ENCODE measurements at regions not wholly inside any gene's neighbourhood (a gene's known extent, or its start where the extent isn't known, plus 50 kb on each side); places are given as distances from the start of the nearest gene placed in this dataset.

DNA sequence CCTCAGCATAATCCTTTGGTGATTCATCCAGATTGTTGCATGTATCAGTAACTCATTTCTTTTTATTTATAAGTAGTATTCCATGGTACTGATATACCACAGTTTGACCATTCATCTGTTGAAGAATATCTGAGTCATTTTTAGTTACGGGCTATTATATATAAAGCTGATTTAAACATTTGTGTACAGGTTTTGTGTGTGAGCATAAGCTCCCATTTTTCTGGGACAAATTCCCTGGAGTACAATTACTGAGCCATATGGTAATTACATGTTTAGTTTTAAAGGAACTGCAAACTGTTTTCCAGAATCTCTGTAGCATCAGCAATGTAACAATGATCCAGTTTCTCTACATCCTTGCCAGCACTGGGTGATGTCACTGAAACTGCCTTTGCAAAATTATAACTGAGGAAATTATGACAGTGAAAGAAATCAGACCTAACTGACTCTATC is 236.2 kb upstream of the KRR1 start:
- Histone ChIP-seq H3K4me2 (ENCODE audit: low read length) (peak overlapping the region; percentile 49), H3K9me2 (replicated peaks; ENCODE audit: low read length) (no peaks in the 10 kb centered on the region), H3K4me3 (ENCODE audit: low read length) (no peak overlapping the region), H3K4me1 (ENCODE audit: insufficient read depth, low read length) (peaks cover 6% of the 10 kb centered on the region), H3K36me3 (ENCODE audit: low read depth, low read length) (no peaks in the 10 kb centered on the region), H3K27ac (ENCODE audit: low read length) (peak overlapping the region; percentile 48), H3F3A (ENCODE audit: low read length, unreplicated experiment) (no peaks in the 10 kb centered on the region), H4K20me1 (ENCODE audit: low read length) (no peaks in the 10 kb centered on the region), H3K27me3 (ENCODE audit: low read length) (no peaks in the 10 kb centered on the region), H3K9me3 (ENCODE audit: low read length) (no peaks in the 10 kb centered on the region), H3K79me2 (ENCODE audit: low read length) (no peaks in the 10 kb centered on the region), H2AFZ (ENCODE audit: low read length) (peak overlapping the region; percentile 7; the same call in 1 of the 2 replicates), H3K9ac (ENCODE audit: low read length) (no peak overlapping the region)
- POLR2A ChIA-PET (ENCODE audit: unreplicated experiment): no interaction called here
- no TSS peak for BruUV-seq (replicated peaks)
- CTCF ChIA-PET: interaction anchor here (0.5 kb wide), 1 partner anchor 70 kb away, joined by 3 read pairs; no protein-coding TSS in a partner anchor
- intact Hi-C loops (cut with micrococcal nuclease): no loop called here
- TF ChIP-seq, protein P1, sequence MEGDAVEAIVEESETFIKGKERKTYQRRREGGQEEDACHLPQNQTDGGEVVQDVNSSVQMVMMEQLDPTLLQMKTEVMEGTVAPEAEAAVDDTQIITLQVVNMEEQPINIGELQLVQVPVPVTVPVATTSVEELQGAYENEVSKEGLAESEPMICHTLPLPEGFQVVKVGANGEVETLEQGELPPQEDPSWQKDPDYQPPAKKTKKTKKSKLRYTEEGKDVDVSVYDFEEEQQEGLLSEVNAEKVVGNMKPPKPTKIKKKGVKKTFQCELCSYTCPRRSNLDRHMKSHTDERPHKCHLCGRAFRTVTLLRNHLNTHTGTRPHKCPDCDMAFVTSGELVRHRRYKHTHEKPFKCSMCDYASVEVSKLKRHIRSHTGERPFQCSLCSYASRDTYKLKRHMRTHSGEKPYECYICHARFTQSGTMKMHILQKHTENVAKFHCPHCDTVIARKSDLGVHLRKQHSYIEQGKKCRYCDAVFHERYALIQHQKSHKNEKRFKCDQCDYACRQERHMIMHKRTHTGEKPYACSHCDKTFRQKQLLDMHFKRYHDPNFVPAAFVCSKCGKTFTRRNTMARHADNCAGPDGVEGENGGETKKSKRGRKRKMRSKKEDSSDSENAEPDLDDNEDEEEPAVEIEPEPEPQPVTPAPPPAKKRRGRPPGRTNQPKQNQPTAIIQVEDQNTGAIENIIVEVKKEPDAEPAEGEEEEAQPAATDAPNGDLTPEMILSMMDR (conservative IDR thresholded peaks at IDR 0.05; ENCODE audit: low read depth, low read length): no peak
- no peak for TF ChIP-seq EZH2phosphoT487 (IDR thresholded peaks at IDR 0.05; ENCODE audit: borderline replicate concordance, low read length)
- no peak for TF ChIP-seq EZH2 (IDR thresholded peaks at IDR 0.05; ENCODE audit: low read length, unreplicated experiment)
- peak; percentile 40; the same call in 1 of the 2 replicates for ATAC-seq
- DNase-seq: peak; percentile 62

DNA sequence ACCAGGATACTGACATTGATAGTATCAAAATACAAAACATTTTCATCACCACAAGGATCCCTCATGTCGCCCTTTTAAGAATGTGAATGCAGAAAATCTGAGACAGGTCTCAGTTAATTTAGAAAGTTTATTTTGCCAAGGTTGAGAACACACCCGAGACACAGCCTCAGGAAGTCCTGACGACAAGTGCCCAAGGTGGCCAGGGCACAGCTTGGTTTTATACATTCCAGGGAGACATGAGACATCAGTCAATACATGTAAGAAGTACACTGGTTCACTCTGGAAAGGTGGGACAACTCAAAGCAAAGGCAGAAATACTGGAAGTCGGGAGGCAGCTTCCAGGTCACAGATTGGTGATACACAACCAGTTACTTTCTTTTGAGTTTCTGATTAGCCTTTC is 235.2 kb upstream of the KRR1 start:
- Histone ChIP-seq H2AFZ (ENCODE audit: low read length) (no peak overlapping the region), H3F3A (ENCODE audit: low read length, unreplicated experiment) (no peaks in the 10 kb centered on the region), H3K4me2 (ENCODE audit: low read length) (no peak overlapping the region), H4K20me1 (ENCODE audit: low read length) (no peaks in the 10 kb centered on the region), H3K9ac (ENCODE audit: low read length) (no peak overlapping the region), H3K27me3 (ENCODE audit: low read length) (no peaks in the 10 kb centered on the region), H3K79me2 (ENCODE audit: low read length) (no peaks in the 10 kb centered on the region), H3K9me2 (replicated peaks; ENCODE audit: low read length) (no peaks in the 10 kb centered on the region), H3K4me3 (ENCODE audit: low read length) (no peak overlapping the region), H3K4me1 (ENCODE audit: insufficient read depth, low read length) (peaks cover 6% of the 10 kb centered on the region), H3K27ac (ENCODE audit: low read length) (no peak overlapping the region), H3K9me3 (ENCODE audit: low read length) (no peaks in the 10 kb centered on the region), H3K36me3 (ENCODE audit: low read depth, low read length) (no peaks in the 10 kb centered on the region)
- intact Hi-C loops (cut with micrococcal nuclease): no loop called here
- no peak for ATAC-seq
- TF ChIP-seq EZH2 (IDR thresholded peaks at IDR 0.05; ENCODE audit: low read length, unreplicated experiment) (no peak), EZH2phosphoT487 (IDR thresholded peaks at IDR 0.05; ENCODE audit: borderline replicate concordance, low read length) (no peak)
- TF ChIP-seq, protein P1 (conservative IDR thresholded peaks at IDR 0.05; ENCODE audit: low read depth, low read length): no peak
- no TSS peak for BruUV-seq (replicated peaks)
- DNase-seq: no peak
- POLR2A ChIA-PET (ENCODE audit: unreplicated experiment): no interaction called here
- CTCF ChIA-PET: no interaction called here

DNA sequence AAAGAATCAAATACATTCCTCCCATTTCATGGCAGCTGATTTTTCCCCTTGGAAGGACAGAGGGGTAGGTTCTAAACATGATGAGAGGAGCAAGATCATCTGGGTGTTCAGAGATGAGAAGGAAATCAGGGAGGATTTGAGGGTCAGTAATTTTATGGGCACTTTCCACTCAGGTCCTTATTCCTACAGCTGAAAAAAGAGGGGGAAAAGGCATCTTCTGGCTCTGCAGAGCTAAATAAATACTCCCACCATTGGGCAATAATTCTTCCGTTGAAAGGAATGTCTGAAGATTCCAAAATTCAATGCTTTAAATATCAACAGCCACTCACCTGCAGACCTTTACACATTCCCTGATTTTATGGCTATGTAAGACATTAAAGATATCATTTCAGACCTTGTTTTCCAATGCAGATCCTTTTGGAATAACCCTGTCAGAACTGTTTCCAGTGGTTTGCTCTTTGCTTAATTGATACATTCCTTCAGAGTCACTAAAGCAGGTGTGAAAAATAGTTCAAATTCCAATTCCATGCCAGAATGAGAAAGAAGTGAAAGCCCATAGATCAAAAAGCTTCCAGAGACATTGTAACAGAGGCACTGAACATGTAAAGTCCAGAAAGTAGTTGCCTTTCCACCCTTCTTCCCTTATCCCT is 233.3 kb upstream of the KRR1 start:
- Histone ChIP-seq H3K79me2 (ENCODE audit: low read length) (no peaks in the 10 kb centered on the region), H3K9ac (ENCODE audit: low read length) (no peak overlapping the region), H2AFZ (ENCODE audit: low read length) (no peak overlapping the region), H3K4me1 (ENCODE audit: insufficient read depth, low read length) (peaks cover 6% of the 10 kb centered on the region), H4K20me1 (ENCODE audit: low read length) (no peaks in the 10 kb centered on the region), H3F3A (ENCODE audit: low read length, unreplicated experiment) (no peaks in the 10 kb centered on the region), H3K27me3 (ENCODE audit: low read length) (no peaks in the 10 kb centered on the region), H3K4me3 (ENCODE audit: low read length) (no peak overlapping the region), H3K9me3 (ENCODE audit: low read length) (no peaks in the 10 kb centered on the region), H3K27ac (ENCODE audit: low read length) (no peak overlapping the region), H3K9me2 (replicated peaks; ENCODE audit: low read length) (no peaks in the 10 kb centered on the region), H3K36me3 (ENCODE audit: low read depth, low read length) (no peaks in the 10 kb centered on the region), H3K4me2 (ENCODE audit: low read length) (no peak overlapping the region)
- ChIA-PET POLR2A (ENCODE audit: unreplicated experiment) (no interaction called here), CTCF (interaction anchor here (0.5 kb wide), 1 partner anchor 193 kb away, joined by 3 read pairs; no protein-coding TSS in a partner anchor)
- DNase-seq (no peak), ATAC-seq (no peak)
- no TSS peak for BruUV-seq (replicated peaks)
- intact Hi-C loops (cut with micrococcal nuclease): no loop called here
- no peak for TF ChIP-seq EZH2phosphoT487 (IDR thresholded peaks at IDR 0.05; ENCODE audit: borderline replicate concordance, low read length)

Measured in PC-3 (cell line).